GM12891 (cell line): ENCODE measurements at regions not wholly inside any gene's neighbourhood (a gene's known extent, or its start where the extent isn't known, plus 50 kb on each side); places are given as distances from the start of the nearest gene placed in this dataset.

Experiments used
- POLR2A ChIP-seq: IDR thresholded peaks from 2 replicates; pipeline ENCODE4 v1.6.1; 2011; ENCODE audit warnings: low read depth, low read length, control low read depth
- POLR2AphosphoS5 ChIP-seq: IDR thresholded peaks from 2 replicates; pipeline ENCODE4 v1.6.1; 2011; ENCODE audit warnings: low read depth, low read length, control low read depth
- POU2F2 ChIP-seq: IDR thresholded peaks from 2 replicates; pipeline ENCODE4 v1.6.1; 2011; ENCODE audit warnings: low read depth, mild to moderate bottlenecking, control low read depth, low read length, moderate library complexity
- SPI1 ChIP-seq: IDR thresholded peaks from 2 replicates; pipeline ENCODE4 v1.6.1; 2011; ENCODE audit warnings: low read depth, low read length, control low read depth
- TAF1 ChIP-seq: IDR thresholded peaks from 2 replicates; pipeline ENCODE4 v1.6.1; 2011; ENCODE audit warnings: low read depth, low read length, control low read depth

DNA sequence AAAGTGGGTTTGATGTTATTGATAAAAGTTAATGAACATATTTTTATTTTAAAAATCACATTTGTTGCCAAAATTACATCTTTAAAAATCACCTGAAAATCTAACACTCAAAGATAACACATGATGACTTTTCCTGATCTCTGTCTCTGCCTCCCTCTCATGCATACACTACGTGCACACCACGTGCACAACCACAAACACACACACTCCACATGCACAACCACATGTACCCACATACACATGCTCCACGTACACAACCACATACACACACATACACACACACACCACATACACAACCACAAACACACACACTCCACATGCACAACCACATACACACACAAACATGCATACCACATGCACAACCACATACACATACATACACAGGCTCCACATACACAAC is 61.8 kb upstream of the TMEM132C start:
- TF ChIP-seq POLR2A (no peak), POLR2AphosphoS5 (no peak), TAF1 (no peak), SPI1 (no peak), POU2F2 (no peak)
